IMR-90 (cell line): ENCODE measurements at regions not wholly inside any gene's neighbourhood (a gene's known extent, or its start where the extent isn't known, plus 50 kb on each side); places are given as distances from the start of the nearest gene placed in this dataset.

Source experiments
- ATAC-seq: fragments of 200-7000 bp; cut with Tn5 transposase; 2 replicates; pipeline ENCODE4 v1.9.1; 2020; ENCODE audit warnings: low read depth, mild to moderate bottlenecking, moderate library complexity
- BruUV-seq: library from RNA; stranded (reverse); fragments of 400-500 nt; replicated peaks from 2 replicates; lab custom pipeline; 2021; lab: Mats Ljungman, UMichigan
- CTCF ChIA-PET: fragments of 300-600 bp; formaldehyde crosslinking; extraction: SDS; loops from one replicate; lab custom pipeline; 2021; ENCODE audit warnings: antibody characterized with exemption; lab: Yijun Ruan, JAX
- POLR2A ChIA-PET: fragments of 300-600 bp; sonication (Branson Sonifier 250); formaldehyde crosslinking; loops from one replicate; lab custom pipeline; 2022; ENCODE audit warnings: antibody characterized with exemption; ENCODE audit not compliant: unreplicated experiment; lab: Charles Lee
- DNase-seq: peaks from one replicate; pipeline ENCODE4 v3.0.0; 2013
- H2AFZ ChIP-seq: replicated peaks from 2 replicates; pipeline ENCODE3; 2013; ENCODE audit warnings: low read length, mild to moderate bottlenecking; ENCODE audit not compliant: poor library complexity
- H2AK5ac ChIP-seq: 2 replicates; pipeline ENCODE4 v1.6.1; 2013; ENCODE audit warnings: low read depth, low read length, inconsistent platforms
- H2AK9ac ChIP-seq: replicated peaks from 2 replicates; pipeline ENCODE3; 2013; ENCODE audit warnings: mild to moderate bottlenecking, low read depth, low read length, moderate library complexity; ENCODE audit not compliant: poor library complexity
- H2BK120ac ChIP-seq: 2 replicates; pipeline ENCODE4 v1.6.1; 2013; ENCODE audit warnings: low read depth, low read length, inconsistent platforms
- H2BK15ac ChIP-seq: 3 replicates; pipeline ENCODE4 v1.6.1; 2013; ENCODE audit warnings: low read depth, low read length, inconsistent platforms
- H2BK20ac ChIP-seq: 2 replicates; pipeline ENCODE4 v1.6.1; 2013; ENCODE audit warnings: low read depth, mild to moderate bottlenecking, inconsistent platforms, low read length, moderate library complexity
- H2BK5ac ChIP-seq: 2 replicates; pipeline ENCODE4 v1.6.1; 2013; ENCODE audit warnings: mild to moderate bottlenecking, low read depth, low read length, inconsistent platforms; ENCODE audit not compliant: poor library complexity, severe bottlenecking
- H3K14ac ChIP-seq: replicated peaks from 2 replicates; pipeline ENCODE4 v1.6.1; 2013; ENCODE audit warnings: low read depth, low read length, inconsistent platforms
- H3K18ac ChIP-seq: 2 replicates; pipeline ENCODE4 v1.6.1; 2013; ENCODE audit warnings: low read depth, low read length, control low read depth
- H3K23ac ChIP-seq: 2 replicates; pipeline ENCODE4 v1.6.1; 2013; ENCODE audit warnings: low read depth, low read length, inconsistent platforms
- H3K27ac ChIP-seq: 2 replicates; pipeline ENCODE4 v1.5.1; 2013; ENCODE audit warnings: mild to moderate bottlenecking, control low read depth, low read length; ENCODE audit not compliant: insufficient read depth
- H3K27me3 ChIP-seq: 2 replicates; pipeline ENCODE4 v1.6.1; 2013; ENCODE audit warnings: low read length; ENCODE audit not compliant: control insufficient read depth, insufficient read depth
- H3K36me3 ChIP-seq: 2 replicates; pipeline ENCODE4 v1.6.1; 2013; ENCODE audit warnings: low read length, mixed read lengths; ENCODE audit not compliant: control insufficient read depth, insufficient read depth
- H3K4ac ChIP-seq: 2 replicates; pipeline ENCODE4 v1.6.1; 2013; ENCODE audit warnings: low read depth, low read length, inconsistent platforms
- H3K4me1 ChIP-seq: 2 replicates; pipeline ENCODE4 v1.6.1; 2013; ENCODE audit warnings: low read length, mixed read lengths; ENCODE audit not compliant: control insufficient read depth, insufficient read depth
- H3K4me2 ChIP-seq: 2 replicates; pipeline ENCODE4 v1.6.1; 2013; ENCODE audit warnings: low read depth, mild to moderate bottlenecking, control low read depth, low read length, moderate library complexity
- H3K4me3 ChIP-seq: 2 replicates; pipeline ENCODE4 v1.5.1; 2013; ENCODE audit warnings: low read depth, mild to moderate bottlenecking, control low read depth, low read length, moderate library complexity; ENCODE audit not compliant: insufficient read depth
- H3K56ac ChIP-seq: 2 replicates; pipeline ENCODE4 v1.6.1; 2013; ENCODE audit warnings: low read length, inconsistent platforms; ENCODE audit not compliant: insufficient read depth; ENCODE audit errors: extremely low read depth
- H3K79me1 ChIP-seq, 2 experiments: 2 replicates each; pipeline ENCODE4 v1.6.1; 2013; ENCODE audit warnings: low read length in 2 of 2, inconsistent platforms in 1 of 2, low read depth in 1 of 2
- H3K9ac ChIP-seq: 2 replicates; pipeline ENCODE4 v1.6.1; 2013; ENCODE audit warnings: low read depth, low read length, control low read depth
- H3K9me1 ChIP-seq: 2 replicates; pipeline ENCODE4 v1.6.1; 2013; ENCODE audit warnings: low read length, inconsistent platforms; ENCODE audit not compliant: insufficient read depth
- H3K9me3 ChIP-seq: 2 replicates; pipeline ENCODE4 v1.6.1; 2013; ENCODE audit warnings: low read length; ENCODE audit not compliant: control insufficient read depth, insufficient read depth
- H4K20me1 ChIP-seq: 2 replicates; pipeline ENCODE4 v1.6.1; 2013; ENCODE audit warnings: low read length, inconsistent platforms; ENCODE audit not compliant: insufficient read depth
- H4K5ac ChIP-seq: 2 replicates; pipeline ENCODE4 v1.6.1; 2013; ENCODE audit warnings: mild to moderate bottlenecking, low read depth, low read length, control low read depth
- H4K8ac ChIP-seq, 2 experiments: 2 replicates each; pipeline ENCODE4 v1.6.1; 2013; ENCODE audit warnings: low read depth in 2 of 2, low read length in 2 of 2, control low read depth in 1 of 2, inconsistent platforms in 1 of 2
- H4K91ac ChIP-seq: 2 replicates; pipeline ENCODE4 v1.6.1; 2013; ENCODE audit warnings: low read depth, low read length, inconsistent platforms; ENCODE audit not compliant: insufficient read depth
- BHLHE40 ChIP-seq: fragments of 150-350 bp; IDR thresholded peaks from 2 replicates; pipeline ENCODE4 v1.6.1; 2016; ENCODE audit warnings: mild to moderate bottlenecking, low read depth, low read length
- FOS ChIP-seq: fragments of 150-350 bp; IDR thresholded peaks from 2 replicates; pipeline ENCODE4 v1.6.1; 2016; ENCODE audit warnings: low read depth, low read length
- MAZ ChIP-seq: IDR thresholded peaks from 2 replicates; pipeline ENCODE4 v1.6.1; 2012; ENCODE audit warnings: low read depth, mild to moderate bottlenecking, low read length, improper control_type of control experiment, moderate library complexity, borderline replicate concordance
- MXI1 ChIP-seq: IDR thresholded peaks from 2 replicates; pipeline ENCODE4 v1.6.1; 2012; ENCODE audit warnings: low read depth, mild to moderate bottlenecking, low read length, moderate library complexity, borderline replicate concordance
- NFE2L2 ChIP-seq: fragments of 150-350 bp; IDR thresholded peaks from 2 replicates; pipeline ENCODE4 v1.6.1; 2016; ENCODE audit warnings: low read depth, mild to moderate bottlenecking, low read length
- RFX5 ChIP-seq: IDR thresholded peaks from 2 replicates; pipeline ENCODE4 v1.8.0; 2012; ENCODE audit warnings: low read depth, mild to moderate bottlenecking, low read length, moderate library complexity
- WGBS, 2 experiments: methylation state at CpG; one replicate each; pipeline versions ENCODE4 v1.1.5 to v1.1.7; 2013; ENCODE audit warnings: missing lambda C conversion rate in 2 of 2; ENCODE audit not compliant: insufficient read length in 1 of 2; ENCODE audit errors: extremely low coverage in 2 of 2; 5-methylcytosine and 5-hydroxymethylcytosine counted together
- dilution Hi-C: fragments of 300-500 bp; cut with HindIII; formaldehyde crosslinking; loops from one replicate; pipeline ENCODE4 v1.14.3; 2018; ENCODE audit warnings: low sequenced_read_pairs; ENCODE audit not compliant: unreplicated experiment
- in situ Hi-C: fragments of 300-500 bp; cut with MboI; formaldehyde crosslinking; loops from 3 replicates; pipeline ENCODE4 v1.14.3; 2019; ENCODE audit warnings: low sequenced_read_pairs, inconsistent platforms, mixed read lengths
- intact Hi-C: fragments of 100-400 bp; cut with micrococcal nuclease; formaldehyde crosslinking; loops from 2 replicates; pipeline ENCODE4 v1.10.0; 2022

DNA sequence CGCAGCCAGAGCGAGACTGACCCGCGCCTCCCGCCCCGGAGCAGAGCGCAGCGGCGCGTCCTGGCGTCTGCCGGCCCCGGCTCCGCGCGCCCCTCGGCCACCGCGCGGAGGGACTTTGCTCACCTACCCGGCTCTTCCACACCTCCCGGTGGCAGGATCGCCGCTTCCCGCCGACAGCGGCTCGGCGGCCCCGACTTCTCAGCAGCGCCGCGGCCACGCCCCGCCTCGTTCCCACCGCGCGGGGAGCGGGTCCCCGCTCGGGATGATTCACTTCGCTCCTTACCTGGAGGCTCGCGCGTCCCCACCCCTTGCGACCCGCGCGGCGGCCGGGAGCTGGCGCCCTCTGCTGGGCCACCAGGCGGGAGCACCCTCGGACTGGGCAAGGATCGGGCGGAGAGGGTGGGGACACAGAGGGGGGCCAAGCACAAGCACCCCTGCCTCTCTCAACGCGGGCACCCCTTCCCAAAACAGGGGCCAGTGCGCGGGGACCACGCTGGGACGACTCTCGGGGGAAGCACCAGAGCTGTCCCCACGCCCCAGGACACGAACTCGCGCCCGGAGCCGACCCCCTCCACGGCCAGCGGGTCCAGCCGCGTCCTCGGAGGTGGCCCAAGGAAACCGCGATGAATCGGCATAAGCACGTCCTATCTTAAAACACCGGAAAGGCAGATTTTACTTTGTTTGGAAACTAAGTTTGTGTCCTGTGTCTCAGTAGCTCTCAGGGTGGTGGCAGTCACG is 101.0 kb upstream of the SVIL start (continued):
- no peak for TF ChIP-seq RFX5
- no peak for TF ChIP-seq FOS
- no peak for TF ChIP-seq BHLHE40

DNA sequence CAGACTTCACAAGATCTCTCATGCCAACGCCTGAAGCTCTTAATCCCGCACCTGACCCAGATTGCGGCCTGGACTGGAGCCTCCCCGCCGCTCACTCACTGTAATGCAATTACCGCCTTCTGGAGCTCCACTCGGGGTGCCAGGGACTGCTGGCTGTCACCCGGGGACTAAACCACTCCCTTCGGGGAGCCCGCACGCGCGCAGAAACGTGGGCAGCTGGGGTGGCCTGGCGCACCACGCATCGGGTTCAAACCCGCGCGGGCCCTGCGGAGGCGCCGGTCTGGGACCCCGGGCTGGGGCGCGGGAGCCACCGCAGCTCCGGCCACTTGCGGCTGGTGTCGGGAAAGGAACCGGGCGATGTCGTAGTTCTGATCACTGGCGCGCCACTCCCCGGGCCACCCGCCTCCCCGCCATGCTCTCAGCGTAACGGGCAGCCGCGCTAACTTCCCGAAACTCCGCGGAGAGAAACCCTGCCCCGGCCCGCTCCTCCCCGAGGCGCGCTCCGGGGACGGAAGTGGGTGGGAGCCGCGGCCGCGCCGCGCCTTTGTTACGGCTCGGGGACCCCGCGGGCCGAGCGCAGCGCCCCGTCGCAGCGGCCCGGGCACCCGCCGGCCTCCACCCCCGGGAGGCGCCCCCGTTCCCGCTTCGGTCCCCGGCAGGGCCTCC is 100.3 kb upstream of the SVIL start:
- in situ Hi-C loops: no loop called here
- TF ChIP-seq MXI1: 0 out of 2 replicates have a peak, but pooled peaks have one; percentile 56
- 0 out of 2 replicates have a peak, but pooled peaks have one; percentile 4 for TF ChIP-seq MAZ
- TF ChIP-seq NFE2L2: no peak
- ATAC-seq (peak; percentile 48), DNase-seq (no peak)
- Histone ChIP-seq H2AK9ac (peak overlapping the region; percentile 91), H3K9me3 (no peaks in the 10 kb centered on the region), H4K91ac (peak overlapping the region; percentile 64; the same call in 1 of the 2 replicates), H3K4me1 (peaks cover 5% of the 10 kb centered on the region), H3K4ac (peak overlapping the region; percentile 94), H4K8ac (peak overlapping the region; percentile 19 to 46; a peak in 3 of 4 replicates), H3K36me3 (no peaks in the 10 kb centered on the region), H3K9me1 (peaks cover 8% of the 10 kb centered on the region), H2BK15ac (peak overlapping the region; percentile 17; the same call in 1 of the 3 replicates), H2AK5ac (peak overlapping the region; percentile 35), H3K79me1 (peaks cover 29 to 51% of the 10 kb centered on the region in 2 experiments), H2BK20ac (no peak overlapping the region), H3K56ac (peak overlapping the region; percentile 38; the same call in 1 of the 2 replicates), H4K20me1 (peaks cover 41% of the 10 kb centered on the region), H4K5ac (no peak overlapping the region; the same call in 1 of the 2 replicates), H3K14ac (peak overlapping the region; percentile 69), H3K9ac (peak overlapping the region; percentile 72), H3K4me3 (peak overlapping the region; percentile 81), H2AFZ (peak overlapping the region; percentile 95), H2BK120ac (peak overlapping the region; percentile 97; the same call in 1 of the 2 replicates), H3K27ac (peak overlapping the region; percentile 54), H3K27me3 (no peaks in the 10 kb centered on the region), H3K23ac (peak overlapping the region; percentile 66; the same call in 1 of the 2 replicates), H3K4me2 (peak overlapping the region; percentile 91), H3K18ac (peak overlapping the region; percentile 7; the same call in 1 of the 2 replicates), H2BK5ac (peak overlapping the region; percentile 79)
- CTCF ChIA-PET: interaction anchor here (1.9 kb wide), 1 partner anchor 107 kb away, joined by 7 read pairs; no protein-coding TSS in a partner anchor
- POLR2A ChIA-PET: interaction anchor here (0.5 to 1.2 kb wide), 3 partner anchors 71 to 160 kb away, joined by 3 read pairs; no protein-coding TSS in a partner anchor
- intact Hi-C loops: loop anchor here (1.0 to 5.0 kb wide), 4 partner anchors 76 to 267 kb away; no protein-coding TSS in a partner anchor
- 1% methylated on average over 47 of the region's 77 CpGs; no CpG with 5 or more reads in 1 of the 2 experiments for WGBS, 2 experiments
- dilution Hi-C loops: no loop called here
- BruUV-seq: no TSS peak
